Small intestine (tissue), 7 donors: ENCODE measurements at regions not wholly inside any gene's neighbourhood (a gene's known extent, or its start where the extent isn't known, plus 50 kb on each side); places are given as distances from the start of the nearest gene placed in this dataset.

ENCODE experiments used
- DNase-seq, 2 donors: peaks; one replicate each; pipeline versions ENCODE4 v3.0.0 to v3.0.0-alpha.2; 2013
- FAIRE-seq: peaks from 2 replicates; lab custom pipeline; 2012; peaks lifted over from hg19 to GRCh38; lab: Jason Lieb, UNC
- H3K27ac ChIP-seq, 3 donors: one replicate each; pipeline ENCODE4 v1.5.1; 2013; ENCODE audit warnings: low read length in 2 of 3, mild to moderate bottlenecking in 2 of 3, control low read depth in 1 of 3, inconsistent platforms in 1 of 3, low read depth in 1 of 3, moderate library complexity in 1 of 3
- H3K27me3 ChIP-seq, 3 donors: one replicate each; pipeline ENCODE4 v1.6.1; 2013; ENCODE audit warnings: low read length in 3 of 3, inconsistent platforms in 1 of 3; ENCODE audit not compliant: control insufficient read depth in 3 of 3, insufficient read depth in 3 of 3
- H3K36me3 ChIP-seq, 3 donors: one replicate each; pipeline ENCODE4 v1.6.1; 2013; ENCODE audit warnings: low read length in 3 of 3, inconsistent platforms in 1 of 3, low read depth in 1 of 3, mild to moderate bottlenecking in 1 of 3, moderate library complexity in 1 of 3; ENCODE audit not compliant: control insufficient read depth in 3 of 3, insufficient read depth in 2 of 3
- H3K4me1 ChIP-seq, 3 donors: one replicate each; pipeline ENCODE4 v1.6.1; 2013; ENCODE audit warnings: low read length in 2 of 3, inconsistent platforms in 1 of 3, low read depth in 1 of 3, mild to moderate bottlenecking in 1 of 3, moderate library complexity in 1 of 3; ENCODE audit not compliant: control insufficient read depth in 3 of 3, insufficient read depth in 2 of 3
- H3K4me3 ChIP-seq, 3 donors: one replicate each; pipeline ENCODE4 v1.5.1; 2013; ENCODE audit warnings: low read length in 3 of 3, control low read depth in 1 of 3, inconsistent platforms in 1 of 3, low read depth in 1 of 3, mild to moderate bottlenecking in 1 of 3, moderate library complexity in 1 of 3
- H3K9me3 ChIP-seq, 2 donors: one replicate each; pipeline ENCODE4 v1.6.1; 2013; ENCODE audit warnings: low read depth in 1 of 2, low read length in 1 of 2; ENCODE audit not compliant: control insufficient read depth in 2 of 2, insufficient read depth in 1 of 2
- WGBS, 3 donors: extraction: QIAGEN DNeasy Blood & Tissue Kit; methylation state at CpG; one replicate each; pipeline ENCODE4 v1.1.7; 2013; 5-methylcytosine and 5-hydroxymethylcytosine counted together
- donor health status: healthy with polysubstance abuse.
- donor health status: control.
- donor health status: control.
- donor health status: Bipolar disorder and iron deficiency.
- donor health status: healthy.

DNA sequence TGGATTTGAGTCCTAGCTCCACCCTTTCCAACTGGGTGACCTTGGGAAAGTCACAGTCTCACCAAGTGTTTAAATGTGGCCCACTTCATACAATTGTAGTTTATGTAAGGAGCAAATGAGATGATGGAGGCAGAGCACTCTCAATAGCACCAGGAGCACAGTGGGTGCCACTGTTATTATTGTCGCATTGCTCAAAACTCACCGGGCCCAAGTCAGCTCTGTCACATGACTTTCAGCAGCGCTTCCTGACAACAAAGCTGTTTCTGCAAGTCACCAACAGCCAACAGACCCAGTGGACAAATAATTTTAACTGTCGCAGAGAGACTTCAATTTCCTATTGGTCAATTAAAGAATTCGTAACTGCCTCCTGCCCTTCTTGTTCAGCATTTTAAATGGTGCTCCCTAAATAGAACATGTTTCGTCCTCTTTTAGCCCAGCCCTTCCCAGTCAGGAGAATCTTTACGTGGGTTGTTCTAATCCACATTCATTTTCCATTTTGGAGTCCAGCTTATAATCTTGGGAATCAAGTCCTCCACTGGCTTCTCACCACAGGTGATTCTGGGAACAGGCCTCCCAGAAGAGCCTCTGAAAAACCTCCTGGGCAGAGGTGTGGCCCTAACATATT lies 415.6 kb upstream of the NPVF start:
- no peaks in the 10 kb centered on the region for H3K27me3 ChIP-seq
- no peaks in the 10 kb centered on the region for H3K36me3 ChIP-seq
- H3K4me1 ChIP-seq, result no peaks in the 10 kb centered on the region
- FAIRE-seq (no peak), DNase-seq (no peak)
- no peak overlapping the region for H3K4me3 ChIP-seq
- peaks cover 0 to 2% of the 10 kb centered on the region in 2 donors for H3K9me3 ChIP-seq
- WGBS, 3 donors, result 81 to 90% (median 86%) methylated on average over 7 of the region's 7 CpGs
- H3K27ac ChIP-seq, result no peak overlapping the region

DNA sequence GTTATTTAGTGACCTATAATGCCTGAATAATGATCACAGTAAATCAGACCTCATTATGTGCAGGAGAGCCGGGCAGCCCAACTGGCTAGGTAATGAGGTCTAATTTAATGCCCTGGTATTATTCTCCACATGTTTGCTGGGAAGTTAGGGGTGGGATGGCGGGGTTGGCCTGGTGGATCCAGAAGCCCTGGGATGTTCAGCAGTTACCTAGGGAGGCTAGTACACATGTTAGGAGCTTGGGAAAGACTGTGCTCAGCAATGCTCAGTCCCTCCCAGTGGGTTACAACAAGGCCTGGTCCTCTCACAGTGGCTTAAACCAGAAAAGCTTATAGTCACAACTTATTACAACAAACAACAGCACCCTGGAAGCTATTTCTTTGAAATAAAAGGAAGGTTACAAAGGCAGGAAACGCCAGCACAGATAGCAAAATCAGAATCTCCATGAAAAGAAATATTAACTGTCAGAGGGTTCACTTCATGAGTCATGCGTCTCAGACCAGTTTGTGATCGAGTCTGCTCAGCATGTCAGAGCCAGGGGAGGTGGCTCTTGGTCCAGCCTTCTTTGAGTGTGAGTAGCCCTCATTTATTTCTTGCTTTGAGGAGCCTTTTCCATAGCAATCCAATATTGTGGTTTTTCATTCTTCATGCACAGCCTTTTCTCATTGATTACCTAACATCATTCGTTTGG lies 418.6 kb upstream of the NPVF start:
- Histone ChIP-seq H3K36me3 (no peaks in the 10 kb centered on the region), H3K27me3 (no peaks in the 10 kb centered on the region), H3K27ac (no peak overlapping the region), H3K9me3 (no peaks in the 10 kb centered on the region), H3K4me1 (no peaks in the 10 kb centered on the region), H3K4me3 (no peak overlapping the region)
- no peak for FAIRE-seq
- 84 to 92% (median 86%) methylated on average over 6 of the region's 6 CpGs for WGBS, 3 donors
- no peak for DNase-seq

DNA sequence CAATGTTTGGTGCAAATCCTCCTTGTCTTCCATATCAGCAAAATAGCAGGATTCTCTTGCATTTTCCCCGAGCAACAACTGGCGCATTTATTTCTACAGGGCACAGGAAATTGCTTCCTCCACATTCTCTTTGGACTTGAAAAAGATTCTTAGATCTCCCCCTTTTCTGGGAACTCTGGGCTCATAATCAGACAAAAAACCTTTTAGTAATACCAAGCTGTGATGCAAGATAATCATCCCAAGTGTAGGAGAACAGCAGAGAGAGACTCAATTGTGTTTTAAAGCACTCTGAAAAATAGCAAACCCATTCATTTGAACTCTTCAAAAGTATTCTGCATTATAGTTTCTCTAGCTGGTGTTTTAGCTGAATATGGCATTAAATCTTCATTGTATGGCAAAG lies 419.6 kb upstream of the NPVF start:
- no peak overlapping the region for H3K27ac ChIP-seq
- no peaks in the 10 kb centered on the region for H3K9me3 ChIP-seq
- H3K36me3 ChIP-seq, result no peaks in the 10 kb centered on the region
- 57 to 98% (median 71%) methylated on average over 2 of the region's 2 CpGs for WGBS, 3 donors
- FAIRE-seq (no peak), DNase-seq (no peak)
- no peaks in the 10 kb centered on the region for H3K27me3 ChIP-seq
- H3K4me3 ChIP-seq, result no peak overlapping the region
- no peaks in the 10 kb centered on the region for H3K4me1 ChIP-seq

DNA sequence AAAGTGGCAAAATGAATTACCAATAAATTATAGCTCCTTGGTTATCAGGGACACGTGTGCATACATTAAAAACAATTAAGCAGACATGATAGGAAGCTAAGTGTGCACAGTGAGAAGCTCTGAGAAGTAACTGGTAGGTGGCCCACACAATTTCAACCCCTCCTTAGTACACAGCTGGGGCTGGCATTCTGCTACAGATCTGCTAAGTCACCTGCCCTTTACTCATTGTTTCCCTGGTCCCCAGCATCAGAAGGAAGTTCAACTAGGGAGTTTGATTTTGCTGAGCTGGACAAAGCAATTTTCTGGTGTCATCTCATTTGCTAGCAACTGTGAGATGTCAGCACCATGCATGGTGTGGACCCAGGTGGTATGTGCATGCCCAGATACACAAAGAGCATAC lies 424.1 kb upstream of the NPVF start:
- no peaks in the 10 kb centered on the region for H3K27me3 ChIP-seq
- H3K36me3 ChIP-seq, result no peaks in the 10 kb centered on the region
- H3K4me3 ChIP-seq, result no peak overlapping the region
- no peak overlapping the region for H3K27ac ChIP-seq
- FAIRE-seq (no peak), DNase-seq (no peak)
- WGBS, 3 donors, result 25 to 74% (median 69%) methylated on average over 1 of the region's 1 CpG
- no peaks in the 10 kb centered on the region for H3K4me1 ChIP-seq
- H3K9me3 ChIP-seq, result no peaks in the 10 kb centered on the region

DNA sequence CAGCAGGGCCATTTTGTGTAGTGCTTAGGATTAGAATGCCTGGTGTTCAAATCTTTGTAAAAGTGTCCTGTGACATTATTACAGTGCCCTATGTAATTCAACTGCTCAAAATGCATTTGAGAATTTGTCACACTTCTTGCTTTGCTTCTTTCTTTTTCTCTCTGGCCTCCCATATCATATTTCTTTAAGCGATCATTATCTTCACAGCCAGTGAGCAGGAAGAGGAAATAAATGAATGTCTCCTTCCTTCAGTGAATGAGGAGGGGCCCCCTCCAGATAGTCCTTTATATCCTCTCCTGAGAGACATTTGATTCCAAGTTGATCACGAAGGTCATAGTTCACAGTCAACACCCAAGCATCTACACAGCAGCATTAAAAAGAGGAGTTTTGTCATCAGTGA lies 425.1 kb upstream of the NPVF start:
- FAIRE-seq, result no peak
- Histone ChIP-seq H3K27ac (no peak overlapping the region), H3K4me3 (no peak overlapping the region), H3K36me3 (no peaks in the 10 kb centered on the region), H3K9me3 (no peaks in the 10 kb centered on the region), H3K4me1 (peaks cover 0 to 1% (median 0%) of the 10 kb centered on the region in 3 donors), H3K27me3 (no peaks in the 10 kb centered on the region)
- DNase-seq, result no peak
- WGBS, 3 donors, result 54 to 58% (median 55%) methylated on average over 2 of the region's 2 CpGs

DNA sequence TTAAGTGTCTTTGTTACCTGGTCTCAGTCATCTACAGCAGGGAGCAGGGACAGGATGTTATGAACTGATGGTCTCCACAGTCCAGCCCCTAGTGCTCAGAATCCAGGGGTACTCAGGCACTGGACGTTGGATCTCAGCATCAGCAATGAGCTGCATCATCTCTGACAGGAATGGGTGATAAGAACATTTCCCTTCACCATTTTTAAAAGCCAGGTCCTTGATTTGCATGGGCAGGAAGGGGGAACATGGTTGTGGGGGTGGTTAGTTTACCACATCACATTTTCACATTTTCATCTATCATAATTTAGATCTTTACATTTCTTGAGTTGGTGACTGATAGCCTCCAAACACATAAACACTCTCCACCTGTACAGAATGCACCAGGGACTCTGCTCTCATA lies 427.8 kb upstream of the NPVF start:
- FAIRE-seq (no peak), DNase-seq (no peak)
- Histone ChIP-seq H3K27ac (no peak overlapping the region), H3K36me3 (no peaks in the 10 kb centered on the region), H3K4me3 (no peak overlapping the region), H3K9me3 (no peaks in the 10 kb centered on the region), H3K27me3 (no peaks in the 10 kb centered on the region), H3K4me1 (peaks cover 0 to 2% (median 0%) of the 10 kb centered on the region in 3 donors)
- 43 to 77% (median 43%) methylated on average over 1 of the region's 1 CpG for WGBS, 3 donors

DNA sequence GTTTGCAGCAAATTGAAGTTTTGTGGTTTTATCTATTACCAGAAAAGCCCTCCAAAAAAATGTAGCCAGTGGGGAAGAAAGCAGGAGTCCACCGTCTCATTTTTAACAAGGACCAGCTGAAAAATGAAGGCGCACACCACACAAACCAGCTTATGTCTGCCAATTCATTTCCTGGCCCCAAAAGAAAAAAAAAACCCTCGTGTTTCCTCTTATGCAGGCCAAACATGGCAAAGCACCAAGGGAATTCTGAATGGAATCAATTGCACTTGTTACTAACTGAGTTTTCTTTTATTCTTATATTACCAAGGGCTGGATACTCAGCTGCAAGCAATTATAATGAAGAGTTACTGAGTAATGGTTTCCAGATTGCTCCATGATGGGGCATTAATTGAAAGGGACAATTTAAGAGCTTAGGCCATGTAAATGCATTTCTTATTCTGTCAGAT lies 428.3 kb upstream of the NPVF start:
- H3K4me3 ChIP-seq, result no peak overlapping the region
- peaks cover 0 to 2% (median 0%) of the 10 kb centered on the region in 3 donors for H3K4me1 ChIP-seq
- H3K27me3 ChIP-seq, result no peaks in the 10 kb centered on the region
- H3K9me3 ChIP-seq, result no peaks in the 10 kb centered on the region
- H3K27ac ChIP-seq, result no peak overlapping the region
- H3K36me3 ChIP-seq, result no peaks in the 10 kb centered on the region
- DNase-seq (no peak), FAIRE-seq (no peak)
- WGBS, 3 donors, result 24 to 54% (median 46%) methylated on average over 3 of the region's 3 CpGs

DNA sequence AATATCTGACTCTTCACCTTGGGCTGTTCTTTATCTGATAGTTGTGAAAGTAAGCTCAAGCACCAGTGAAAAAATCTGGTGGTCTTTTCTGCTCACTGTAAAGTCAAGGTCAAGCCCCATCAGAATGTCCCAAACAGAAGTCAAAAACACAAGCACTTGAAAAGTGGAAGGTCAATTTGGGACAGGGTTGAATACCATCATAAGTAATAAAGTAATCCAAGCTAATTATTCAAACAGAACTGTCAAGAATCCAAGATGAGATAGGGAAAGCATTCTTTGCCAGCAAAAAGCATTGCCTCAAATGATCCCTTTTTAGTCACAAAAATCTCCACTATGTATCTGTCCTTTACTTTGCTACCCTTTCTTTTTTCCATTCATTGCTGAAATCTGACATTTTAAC lies 430.1 kb upstream of the NPVF start:
- no peak for FAIRE-seq

More for the DNA sequence above, 430.1 kb upstream of the NPVF start:
- H3K4me3 ChIP-seq, result no peak overlapping the region
- H3K27ac ChIP-seq, result no peak overlapping the region
- H3K27me3 ChIP-seq, result no peaks in the 10 kb centered on the region
- H3K9me3 ChIP-seq, result no peaks in the 10 kb centered on the region
- H3K36me3 ChIP-seq, result no peaks in the 10 kb centered on the region
- no peak for DNase-seq
- peaks cover 0 to 2% (median 0%) of the 10 kb centered on the region in 3 donors for H3K4me1 ChIP-seq
